IMR-90 (cell line): ENCODE measurements at regions not wholly inside any gene's neighbourhood (a gene's known extent, or its start where the extent isn't known, plus 50 kb on each side); places are given as distances from the start of the nearest gene placed in this dataset.

ENCODE experiments used
- BHLHE40 ChIP-seq: fragments of 150-350 bp; IDR thresholded peaks from 2 replicates; pipeline ENCODE4 v1.6.1; 2016; ENCODE audit warnings: mild to moderate bottlenecking, low read depth, low read length
- CEBPB ChIP-seq: IDR thresholded peaks from 2 replicates; pipeline ENCODE4 v1.6.1; 2012; ENCODE audit warnings: low read depth, low read length, improper control_type of control experiment
- CHD1 ChIP-seq: IDR thresholded peaks from 2 replicates; pipeline ENCODE4 v1.6.1; 2012; ENCODE audit warnings: low read depth, low read length, improper control_type of control experiment
- FOS ChIP-seq: fragments of 150-350 bp; IDR thresholded peaks from 2 replicates; pipeline ENCODE4 v1.6.1; 2016; ENCODE audit warnings: low read depth, low read length
- MAFK ChIP-seq: IDR thresholded peaks from 2 replicates; pipeline ENCODE4 v1.6.1; 2012; ENCODE audit warnings: low read depth, low read length, improper control_type of control experiment
- MXI1 ChIP-seq: IDR thresholded peaks from 2 replicates; pipeline ENCODE4 v1.6.1; 2012; ENCODE audit warnings: low read depth, mild to moderate bottlenecking, low read length, moderate library complexity, borderline replicate concordance
- NFE2L2 ChIP-seq: fragments of 150-350 bp; IDR thresholded peaks from 2 replicates; pipeline ENCODE4 v1.6.1; 2016; ENCODE audit warnings: low read depth, mild to moderate bottlenecking, low read length
- POLR2A ChIP-seq: IDR thresholded peaks from 2 replicates; pipeline ENCODE4 v1.6.1; 2012; ENCODE audit warnings: mild to moderate bottlenecking, low read depth, low read length
- RAD21 ChIP-seq: IDR thresholded peaks from 2 replicates; pipeline ENCODE4 v1.6.1; 2012; ENCODE audit warnings: low read length, improper control_type of control experiment
- SMC3 ChIP-seq: fragments of 150-350 bp; IDR thresholded peaks from 2 replicates; pipeline ENCODE4 v1.6.1; 2016; ENCODE audit warnings: low read depth, mild to moderate bottlenecking, antibody characterized with exemption, low read length, moderate library complexity
- TF ChIP-seq, protein P1 (sequence below): conservative IDR thresholded peaks from 2 replicates; pipeline ENCODE4 v1.5.1; 2012; ENCODE audit warnings: mild to moderate bottlenecking, low read depth, low read length, improper control_type of control experiment
- TF ChIP-seq, protein P2 (sequence below): fragments of 150-350 bp; IDR thresholded peaks from 2 replicates; pipeline ENCODE4 v1.6.1; 2017; ENCODE audit warnings: mild to moderate bottlenecking, antibody characterized with exemption, low read length, low read depth

DNA sequence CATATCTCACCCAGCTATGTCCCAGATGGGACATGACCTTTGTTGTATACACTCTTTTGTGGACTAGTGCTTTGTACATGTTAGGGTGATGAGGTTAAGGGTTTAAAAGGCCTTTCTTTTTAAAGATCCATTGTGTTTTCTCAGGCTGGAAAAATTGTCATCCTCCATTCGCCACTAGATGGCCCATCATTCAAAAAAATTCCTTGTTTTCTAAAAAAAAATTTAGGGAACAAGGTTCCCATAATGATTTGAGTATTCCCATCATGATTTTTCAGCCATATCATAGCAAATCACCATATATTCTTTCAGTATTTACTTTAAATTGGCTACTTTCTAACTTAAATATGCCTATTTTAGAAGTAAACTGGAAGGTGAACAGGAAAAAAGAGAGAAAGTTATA is 91.9 kb upstream of the TMEM164 start:
- TF ChIP-seq FOS (no peak), POLR2A (no peak), SMC3 (peak; percentile 39), BHLHE40 (no peak), CHD1 (no peak), NFE2L2 (no peak), MXI1 (no peak), CEBPB (no peak), RAD21 (0 out of 2 replicates have a peak, but pooled peaks have one; percentile 22), MAFK (no peak)
- TF ChIP-seq, protein P1, sequence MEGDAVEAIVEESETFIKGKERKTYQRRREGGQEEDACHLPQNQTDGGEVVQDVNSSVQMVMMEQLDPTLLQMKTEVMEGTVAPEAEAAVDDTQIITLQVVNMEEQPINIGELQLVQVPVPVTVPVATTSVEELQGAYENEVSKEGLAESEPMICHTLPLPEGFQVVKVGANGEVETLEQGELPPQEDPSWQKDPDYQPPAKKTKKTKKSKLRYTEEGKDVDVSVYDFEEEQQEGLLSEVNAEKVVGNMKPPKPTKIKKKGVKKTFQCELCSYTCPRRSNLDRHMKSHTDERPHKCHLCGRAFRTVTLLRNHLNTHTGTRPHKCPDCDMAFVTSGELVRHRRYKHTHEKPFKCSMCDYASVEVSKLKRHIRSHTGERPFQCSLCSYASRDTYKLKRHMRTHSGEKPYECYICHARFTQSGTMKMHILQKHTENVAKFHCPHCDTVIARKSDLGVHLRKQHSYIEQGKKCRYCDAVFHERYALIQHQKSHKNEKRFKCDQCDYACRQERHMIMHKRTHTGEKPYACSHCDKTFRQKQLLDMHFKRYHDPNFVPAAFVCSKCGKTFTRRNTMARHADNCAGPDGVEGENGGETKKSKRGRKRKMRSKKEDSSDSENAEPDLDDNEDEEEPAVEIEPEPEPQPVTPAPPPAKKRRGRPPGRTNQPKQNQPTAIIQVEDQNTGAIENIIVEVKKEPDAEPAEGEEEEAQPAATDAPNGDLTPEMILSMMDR: peak; percentile 51
- TF ChIP-seq, protein P2, sequence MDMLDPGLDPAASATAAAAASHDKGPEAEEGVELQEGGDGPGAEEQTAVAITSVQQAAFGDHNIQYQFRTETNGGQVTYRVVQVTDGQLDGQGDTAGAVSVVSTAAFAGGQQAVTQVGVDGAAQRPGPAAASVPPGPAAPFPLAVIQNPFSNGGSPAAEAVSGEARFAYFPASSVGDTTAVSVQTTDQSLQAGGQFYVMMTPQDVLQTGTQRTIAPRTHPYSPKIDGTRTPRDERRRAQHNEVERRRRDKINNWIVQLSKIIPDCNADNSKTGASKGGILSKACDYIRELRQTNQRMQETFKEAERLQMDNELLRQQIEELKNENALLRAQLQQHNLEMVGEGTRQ: no peak
